ENCODE measurements at regions not wholly inside any gene's neighbourhood (a gene's known extent, or its start where the extent isn't known, plus 50 kb on each side); places are given as distances from the start of the nearest gene placed in this dataset.

DNA sequence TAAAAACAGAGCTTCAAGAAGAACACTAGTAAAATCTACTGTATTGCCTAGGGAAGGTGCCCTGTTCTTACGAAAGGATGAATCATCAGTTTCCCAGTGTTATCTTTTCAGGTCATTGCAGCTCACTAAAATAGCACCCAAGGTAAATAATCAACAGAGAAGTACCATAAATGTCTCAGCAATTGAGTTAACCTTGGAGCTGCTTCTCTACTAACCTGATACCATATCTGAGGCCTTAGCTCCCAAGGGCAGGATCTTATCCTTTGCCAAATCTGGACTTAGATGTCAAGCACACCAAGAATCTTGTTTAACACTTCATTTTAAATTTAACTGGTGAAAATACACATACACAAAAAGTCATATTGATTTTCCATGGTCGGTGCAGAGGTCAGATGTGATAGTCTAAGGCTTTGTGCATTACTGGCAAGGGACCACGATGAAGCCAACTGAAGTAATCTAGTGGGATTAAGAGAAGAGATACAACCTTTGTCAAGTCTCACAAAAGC lies 81.5 kb downstream of the EDN1 start:
- TF ChIP-seq, protein P1, sequence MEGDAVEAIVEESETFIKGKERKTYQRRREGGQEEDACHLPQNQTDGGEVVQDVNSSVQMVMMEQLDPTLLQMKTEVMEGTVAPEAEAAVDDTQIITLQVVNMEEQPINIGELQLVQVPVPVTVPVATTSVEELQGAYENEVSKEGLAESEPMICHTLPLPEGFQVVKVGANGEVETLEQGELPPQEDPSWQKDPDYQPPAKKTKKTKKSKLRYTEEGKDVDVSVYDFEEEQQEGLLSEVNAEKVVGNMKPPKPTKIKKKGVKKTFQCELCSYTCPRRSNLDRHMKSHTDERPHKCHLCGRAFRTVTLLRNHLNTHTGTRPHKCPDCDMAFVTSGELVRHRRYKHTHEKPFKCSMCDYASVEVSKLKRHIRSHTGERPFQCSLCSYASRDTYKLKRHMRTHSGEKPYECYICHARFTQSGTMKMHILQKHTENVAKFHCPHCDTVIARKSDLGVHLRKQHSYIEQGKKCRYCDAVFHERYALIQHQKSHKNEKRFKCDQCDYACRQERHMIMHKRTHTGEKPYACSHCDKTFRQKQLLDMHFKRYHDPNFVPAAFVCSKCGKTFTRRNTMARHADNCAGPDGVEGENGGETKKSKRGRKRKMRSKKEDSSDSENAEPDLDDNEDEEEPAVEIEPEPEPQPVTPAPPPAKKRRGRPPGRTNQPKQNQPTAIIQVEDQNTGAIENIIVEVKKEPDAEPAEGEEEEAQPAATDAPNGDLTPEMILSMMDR (IDR thresholded peaks at IDR 0.05), result no peak
- TF ChIP-seq EZH2 (IDR thresholded peaks at IDR 0.05), result no peak
